GM23338 (cell line): ENCODE measurements at regions not wholly inside any gene's neighbourhood (a gene's known extent, or its start where the extent isn't known, plus 50 kb on each side); places are given as distances from the start of the nearest gene placed in this dataset.

Source experiments
- ATAC-seq: fragments of 200-7000 bp; cut with Tn5 transposase; 3 replicates; pipeline ENCODE4 v1.9.1; 2020
- DNase-seq: peaks from one replicate; pipeline ENCODE4 v3.0.0-alpha.2; 2015; ENCODE audit warnings: low spot score
- H2AFZ ChIP-seq: fragments of 200-600 bp; sonication (generic); 2 replicates; pipeline ENCODE4 v1.8.0; 2016; ENCODE audit warnings: antibody characterized with exemption, mild to moderate bottlenecking, moderate library complexity
- H3F3A ChIP-seq: fragments of 200-600 bp; sonication (generic); replicated peaks from 2 replicates; pipeline ENCODE4 v1.8.0; 2017; ENCODE audit warnings: antibody characterized with exemption, mixed run types, low read depth
- H3K27ac ChIP-seq: fragments of 200-600 bp; sonication (generic); 2 replicates; pipeline ENCODE4 v1.6.1; 2016; ENCODE audit warnings: low read depth
- H3K27me3 ChIP-seq: fragments of 200-600 bp; sonication (generic); 2 replicates; pipeline ENCODE4 v1.8.0; 2016; ENCODE audit warnings: mild to moderate bottlenecking, mixed run types, moderate library complexity; ENCODE audit not compliant: insufficient read depth
- H3K36me3 ChIP-seq: fragments of 200-600 bp; sonication (generic); 2 replicates; pipeline ENCODE4 v1.8.0; 2016; ENCODE audit warnings: mild to moderate bottlenecking; ENCODE audit not compliant: insufficient read depth
- H3K4me1 ChIP-seq: fragments of 200-600 bp; sonication (generic); 2 replicates; pipeline ENCODE4 v1.8.0; 2016; ENCODE audit warnings: mild to moderate bottlenecking, moderate library complexity; ENCODE audit not compliant: insufficient read depth
- H3K4me2 ChIP-seq: fragments of 200-600 bp; sonication (generic); 2 replicates; pipeline ENCODE4 v1.7.1; 2017; ENCODE audit warnings: mixed run types
- H3K4me3 ChIP-seq: fragments of 200-600 bp; sonication (generic); 2 replicates; pipeline ENCODE4 v1.6.1; 2016; ENCODE audit warnings: mixed run types
- H3K79me2 ChIP-seq: fragments of 200-600 bp; sonication (generic); replicated peaks from 2 replicates; pipeline ENCODE4 v1.8.0; 2017; ENCODE audit warnings: mild to moderate bottlenecking; ENCODE audit not compliant: insufficient read depth
- H3K9me2 ChIP-seq: fragments of 200-600 bp; sonication (generic); 2 replicates; pipeline ENCODE4 v1.8.0; 2017; ENCODE audit not compliant: insufficient read depth
- H4K20me1 ChIP-seq: fragments of 200-600 bp; sonication (generic); replicated peaks from 2 replicates; pipeline ENCODE4 v1.8.0; 2017; ENCODE audit warnings: mild to moderate bottlenecking; ENCODE audit not compliant: insufficient read depth
- H3K27ac Mint-ChIP-seq: 2 replicates; pipeline ENCODE4 v1.8.0; 2020; ENCODE audit warnings: inconsistent platforms, mild to moderate bottlenecking, moderate library complexity, mixed read lengths
- H3K27me3 Mint-ChIP-seq: 3 replicates; pipeline ENCODE4 v1.8.0; 2022; ENCODE audit warnings: low read depth, mild to moderate bottlenecking, moderate library complexity, mixed read lengths, inconsistent platforms; ENCODE audit not compliant: insufficient read depth, poor library complexity
- H3K36me3 Mint-ChIP-seq: 3 replicates; pipeline ENCODE4 v1.8.0; 2021; ENCODE audit warnings: low read depth, mild to moderate bottlenecking, inconsistent platforms, moderate library complexity, mixed read lengths
- H3K4me1 Mint-ChIP-seq: 3 replicates; pipeline ENCODE4 v1.8.0; 2020; ENCODE audit warnings: mild to moderate bottlenecking, inconsistent platforms, mixed read lengths
- H3K4me3 Mint-ChIP-seq: 3 replicates; pipeline ENCODE4 v1.8.0; 2021; ENCODE audit warnings: moderate library complexity, mild to moderate bottlenecking, inconsistent platforms, mixed read lengths
- H3K9me3 Mint-ChIP-seq: 3 replicates; pipeline ENCODE4 v1.8.0; 2020; ENCODE audit warnings: moderate library complexity, mild to moderate bottlenecking, inconsistent platforms, mixed read lengths
- CREB1 ChIP-seq: fragments of 250-450 bp; sonication (Bioruptor Pico); IDR thresholded peaks from 2 replicates; pipeline ENCODE4 v1.5.0; 2020; ENCODE audit warnings: low read depth, mild to moderate bottlenecking, moderate library complexity
- TF ChIP-seq, protein P1 (sequence below): IDR thresholded peaks from one replicate; pipeline ENCODE4 v1.6.1; 2018; ENCODE audit warnings: antibody characterized with exemption; ENCODE audit not compliant: unreplicated experiment
- TF ChIP-seq, protein P2 (sequence below), 2 experiments: fragments of 200-600 bp in 1 of 2; sonication (generic) in 1 of 2; conservative IDR thresholded peaks; 2 replicates each; pipeline versions ENCODE4 v1.5.1 to v1.6.1; 2016 to 2017; ENCODE audit warnings: antibody characterized with exemption in 2 of 2, low read depth in 2 of 2, mild to moderate bottlenecking in 2 of 2, moderate library complexity in 1 of 2
- TF ChIP-seq, protein P3 (sequence below): fragments of 250-450 bp; sonication (Bioruptor Pico); IDR thresholded peaks from 2 replicates; pipeline ENCODE4 v1.5.0; 2020; ENCODE audit warnings: mild to moderate bottlenecking, moderate library complexity

DNA sequence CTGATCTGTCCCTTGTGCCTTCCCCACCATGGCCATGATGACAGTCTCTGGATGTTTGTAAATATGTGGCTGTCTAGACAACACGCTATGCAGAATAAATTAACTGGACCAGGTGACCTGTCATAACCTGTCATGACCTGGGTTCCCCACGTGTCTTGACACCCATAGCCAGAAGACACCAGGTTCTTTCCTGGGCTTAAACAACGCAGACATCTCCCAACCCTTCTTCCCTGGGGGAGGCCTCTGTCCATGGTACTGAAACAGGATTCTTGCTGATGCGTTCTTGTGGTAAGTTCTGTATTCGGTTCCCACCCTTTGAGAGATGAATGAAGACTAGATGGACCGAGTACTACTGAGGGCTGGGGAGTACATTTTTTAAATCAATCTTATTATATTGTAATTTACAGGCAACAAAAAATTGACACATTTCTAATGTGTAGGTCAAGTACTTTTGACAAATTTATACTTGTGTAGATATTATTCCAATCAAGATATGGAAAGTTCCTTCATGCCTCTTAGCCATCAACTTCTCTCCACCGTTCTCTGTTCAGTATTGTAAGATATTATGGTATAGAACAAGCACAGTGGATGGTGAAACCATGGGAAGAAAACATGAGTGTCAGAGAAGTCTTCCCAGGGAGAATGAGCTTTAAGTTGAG lies 738.8 kb downstream of the PTPRU start:
- TF ChIP-seq, protein P1, sequence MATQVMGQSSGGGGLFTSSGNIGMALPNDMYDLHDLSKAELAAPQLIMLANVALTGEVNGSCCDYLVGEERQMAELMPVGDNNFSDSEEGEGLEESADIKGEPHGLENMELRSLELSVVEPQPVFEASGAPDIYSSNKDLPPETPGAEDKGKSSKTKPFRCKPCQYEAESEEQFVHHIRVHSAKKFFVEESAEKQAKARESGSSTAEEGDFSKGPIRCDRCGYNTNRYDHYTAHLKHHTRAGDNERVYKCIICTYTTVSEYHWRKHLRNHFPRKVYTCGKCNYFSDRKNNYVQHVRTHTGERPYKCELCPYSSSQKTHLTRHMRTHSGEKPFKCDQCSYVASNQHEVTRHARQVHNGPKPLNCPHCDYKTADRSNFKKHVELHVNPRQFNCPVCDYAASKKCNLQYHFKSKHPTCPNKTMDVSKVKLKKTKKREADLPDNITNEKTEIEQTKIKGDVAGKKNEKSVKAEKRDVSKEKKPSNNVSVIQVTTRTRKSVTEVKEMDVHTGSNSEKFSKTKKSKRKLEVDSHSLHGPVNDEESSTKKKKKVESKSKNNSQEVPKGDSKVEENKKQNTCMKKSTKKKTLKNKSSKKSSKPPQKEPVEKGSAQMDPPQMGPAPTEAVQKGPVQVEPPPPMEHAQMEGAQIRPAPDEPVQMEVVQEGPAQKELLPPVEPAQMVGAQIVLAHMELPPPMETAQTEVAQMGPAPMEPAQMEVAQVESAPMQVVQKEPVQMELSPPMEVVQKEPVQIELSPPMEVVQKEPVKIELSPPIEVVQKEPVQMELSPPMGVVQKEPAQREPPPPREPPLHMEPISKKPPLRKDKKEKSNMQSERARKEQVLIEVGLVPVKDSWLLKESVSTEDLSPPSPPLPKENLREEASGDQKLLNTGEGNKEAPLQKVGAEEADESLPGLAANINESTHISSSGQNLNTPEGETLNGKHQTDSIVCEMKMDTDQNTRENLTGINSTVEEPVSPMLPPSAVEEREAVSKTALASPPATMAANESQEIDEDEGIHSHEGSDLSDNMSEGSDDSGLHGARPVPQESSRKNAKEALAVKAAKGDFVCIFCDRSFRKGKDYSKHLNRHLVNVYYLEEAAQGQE = peak; percentile 99
- TF ChIP-seq CREB1 (CRISPR knock-in tag) = no peak
- TF ChIP-seq, protein P2, sequence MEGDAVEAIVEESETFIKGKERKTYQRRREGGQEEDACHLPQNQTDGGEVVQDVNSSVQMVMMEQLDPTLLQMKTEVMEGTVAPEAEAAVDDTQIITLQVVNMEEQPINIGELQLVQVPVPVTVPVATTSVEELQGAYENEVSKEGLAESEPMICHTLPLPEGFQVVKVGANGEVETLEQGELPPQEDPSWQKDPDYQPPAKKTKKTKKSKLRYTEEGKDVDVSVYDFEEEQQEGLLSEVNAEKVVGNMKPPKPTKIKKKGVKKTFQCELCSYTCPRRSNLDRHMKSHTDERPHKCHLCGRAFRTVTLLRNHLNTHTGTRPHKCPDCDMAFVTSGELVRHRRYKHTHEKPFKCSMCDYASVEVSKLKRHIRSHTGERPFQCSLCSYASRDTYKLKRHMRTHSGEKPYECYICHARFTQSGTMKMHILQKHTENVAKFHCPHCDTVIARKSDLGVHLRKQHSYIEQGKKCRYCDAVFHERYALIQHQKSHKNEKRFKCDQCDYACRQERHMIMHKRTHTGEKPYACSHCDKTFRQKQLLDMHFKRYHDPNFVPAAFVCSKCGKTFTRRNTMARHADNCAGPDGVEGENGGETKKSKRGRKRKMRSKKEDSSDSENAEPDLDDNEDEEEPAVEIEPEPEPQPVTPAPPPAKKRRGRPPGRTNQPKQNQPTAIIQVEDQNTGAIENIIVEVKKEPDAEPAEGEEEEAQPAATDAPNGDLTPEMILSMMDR (conservative IDR thresholded peaks at IDR 0.05; ENCODE audit: low read depth in 2 of 2) = no peak
- TF ChIP-seq, protein P3, sequence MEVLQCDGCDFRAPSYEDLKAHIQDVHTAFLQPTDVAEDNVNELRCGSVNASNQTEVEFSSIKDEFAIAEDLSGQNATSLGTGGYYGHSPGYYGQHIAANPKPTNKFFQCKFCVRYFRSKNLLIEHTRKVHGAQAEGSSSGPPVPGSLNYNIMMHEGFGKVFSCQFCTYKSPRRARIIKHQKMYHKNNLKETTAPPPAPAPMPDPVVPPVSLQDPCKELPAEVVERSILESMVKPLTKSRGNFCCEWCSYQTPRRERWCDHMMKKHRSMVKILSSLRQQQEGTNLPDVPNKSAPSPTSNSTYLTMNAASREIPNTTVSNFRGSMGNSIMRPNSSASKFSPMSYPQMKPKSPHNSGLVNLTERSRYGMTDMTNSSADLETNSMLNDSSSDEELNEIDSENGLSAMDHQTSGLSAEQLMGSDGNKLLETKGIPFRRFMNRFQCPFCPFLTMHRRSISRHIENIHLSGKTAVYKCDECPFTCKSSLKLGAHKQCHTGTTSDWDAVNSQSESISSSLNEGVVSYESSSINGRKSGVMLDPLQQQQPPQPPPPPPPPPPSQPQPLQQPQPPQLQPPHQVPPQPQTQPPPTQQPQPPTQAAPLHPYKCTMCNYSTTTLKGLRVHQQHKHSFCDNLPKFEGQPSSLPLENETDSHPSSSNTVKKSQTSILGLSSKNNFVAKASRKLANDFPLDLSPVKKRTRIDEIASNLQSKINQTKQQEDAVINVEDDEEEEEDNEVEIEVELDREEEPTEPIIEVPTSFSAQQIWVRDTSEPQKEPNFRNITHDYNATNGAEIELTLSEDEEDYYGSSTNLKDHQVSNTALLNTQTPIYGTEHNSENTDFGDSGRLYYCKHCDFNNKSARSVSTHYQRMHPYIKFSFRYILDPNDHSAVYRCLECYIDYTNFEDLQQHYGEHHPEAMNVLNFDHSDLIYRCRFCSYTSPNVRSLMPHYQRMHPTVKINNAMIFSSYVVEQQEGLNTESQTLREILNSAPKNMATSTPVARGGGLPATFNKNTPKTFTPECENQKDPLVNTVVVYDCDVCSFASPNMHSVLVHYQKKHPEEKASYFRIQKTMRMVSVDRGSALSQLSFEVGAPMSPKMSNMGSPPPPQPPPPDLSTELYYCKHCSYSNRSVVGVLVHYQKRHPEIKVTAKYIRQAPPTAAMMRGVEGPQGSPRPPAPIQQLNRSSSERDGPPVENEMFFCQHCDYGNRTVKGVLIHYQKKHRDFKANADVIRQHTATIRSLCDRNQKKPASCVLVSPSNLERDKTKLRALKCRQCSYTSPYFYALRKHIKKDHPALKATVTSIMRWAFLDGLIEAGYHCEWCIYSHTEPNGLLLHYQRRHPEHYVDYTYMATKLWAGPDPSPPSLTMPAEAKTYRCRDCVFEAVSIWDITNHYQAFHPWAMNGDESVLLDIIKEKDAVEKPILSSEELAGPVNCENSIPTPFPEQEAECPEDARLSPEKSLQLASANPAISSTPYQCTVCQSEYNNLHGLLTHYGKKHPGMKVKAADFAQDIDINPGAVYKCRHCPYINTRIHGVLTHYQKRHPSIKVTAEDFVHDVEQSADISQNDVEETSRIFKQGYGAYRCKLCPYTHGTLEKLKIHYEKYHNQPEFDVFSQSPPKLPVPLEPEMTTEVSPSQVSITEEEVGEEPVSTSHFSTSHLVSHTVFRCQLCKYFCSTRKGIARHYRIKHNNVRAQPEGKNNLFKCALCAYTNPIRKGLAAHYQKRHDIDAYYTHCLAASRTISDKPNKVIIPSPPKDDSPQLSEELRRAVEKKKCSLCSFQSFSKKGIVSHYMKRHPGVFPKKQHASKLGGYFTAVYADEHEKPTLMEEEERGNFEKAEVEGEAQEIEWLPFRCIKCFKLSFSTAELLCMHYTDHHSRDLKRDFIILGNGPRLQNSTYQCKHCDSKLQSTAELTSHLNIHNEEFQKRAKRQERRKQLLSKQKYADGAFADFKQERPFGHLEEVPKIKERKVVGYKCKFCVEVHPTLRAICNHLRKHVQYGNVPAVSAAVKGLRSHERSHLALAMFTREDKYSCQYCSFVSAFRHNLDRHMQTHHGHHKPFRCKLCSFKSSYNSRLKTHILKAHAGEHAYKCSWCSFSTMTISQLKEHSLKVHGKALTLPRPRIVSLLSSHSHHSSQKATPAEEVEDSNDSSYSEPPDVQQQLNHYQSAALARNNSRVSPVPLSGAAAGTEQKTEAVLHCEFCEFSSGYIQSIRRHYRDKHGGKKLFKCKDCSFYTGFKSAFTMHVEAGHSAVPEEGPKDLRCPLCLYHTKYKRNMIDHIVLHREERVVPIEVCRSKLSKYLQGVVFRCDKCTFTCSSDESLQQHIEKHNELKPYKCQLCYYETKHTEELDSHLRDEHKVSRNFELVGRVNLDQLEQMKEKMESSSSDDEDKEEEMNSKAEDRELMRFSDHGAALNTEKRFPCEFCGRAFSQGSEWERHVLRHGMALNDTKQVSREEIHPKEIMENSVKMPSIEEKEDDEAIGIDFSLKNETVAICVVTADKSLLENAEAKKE (CRISPR knock-in tag) = 0 out of 2 replicates have a peak, but pooled peaks have one; percentile 13
- H4K20me1 ChIP-seq = no peaks in the 10 kb centered on the region
- no peak overlapping the region for H3K4me3 ChIP-seq
- H3K36me3 ChIP-seq = no peaks in the 10 kb centered on the region
- no peaks in the 10 kb centered on the region for H3K27me3 ChIP-seq
- no peak overlapping the region for H2AFZ ChIP-seq
- DNase-seq = peak; percentile 75
- H3K9me2 ChIP-seq = 0 out of 2 replicates have a peak, but pooled peaks cover 8% of the 10 kb centered on the region
- Mint-ChIP-seq H3K9me3 (peaks cover 4% of the 10 kb centered on the region; the same call in 1 of the 3 replicates), H3K4me3 (no peak overlapping the region), H3K27ac (no peak overlapping the region), H3K36me3 (no peaks in the 10 kb centered on the region; the same call in none of the 3 replicates), H3K4me1 (peaks cover 45% of the 10 kb centered on the region), H3K27me3 (peaks cover 6% of the 10 kb centered on the region)
- peak overlapping the region; percentile 83 for H3K27ac ChIP-seq
- peaks cover 27% of the 10 kb centered on the region for H3K4me1 ChIP-seq
- no peaks in the 10 kb centered on the region for H3K79me2 ChIP-seq
- no peaks in the 10 kb centered on the region for H3F3A ChIP-seq
- H3K4me2 ChIP-seq = 0 out of 2 replicates have a peak overlapping the region, but pooled peaks have one; percentile 9
- peak; percentile 50 for ATAC-seq
